Vagina (tissue), 2 donors: ENCODE measurements at regions not wholly inside any gene's neighbourhood (a gene's known extent, or its start where the extent isn't known, plus 50 kb on each side); places are given as distances from the start of the nearest gene placed in this dataset.

Experiments used
- CTCF ChIP-seq, 3 experiments: fragments of 450-650 bp in 2 of 3; fragments of 200-600 bp in 1 of 3; sonication (generic) in 1 of 3; IDR thresholded peaks; one replicate each; pipeline ENCODE4 v1.5.1; 2017 to 2019; ENCODE audit warnings: antibody characterized with exemption in 3 of 3, mild to moderate bottlenecking in 2 of 3, moderate library complexity in 2 of 3
- POLR2A ChIP-seq, 2 donors: fragments of 450-650 bp; IDR thresholded peaks; one replicate each; pipeline ENCODE4 v1.6.1; 2017; ENCODE audit warnings: antibody characterized with exemption in 2 of 2, mild to moderate bottlenecking in 2 of 2, moderate library complexity in 2 of 2

GRCh38 chr10:130495891-130496636, 359.9 kb downstream of the GLRX3 start:
- TF ChIP-seq CTCF (IDR thresholded peaks at IDR 0.05) (no peak), POLR2A (IDR thresholded peaks at IDR 0.05) (no peak)
